Stimulated activated CD4-positive, alpha-beta T cell treated with anti-CD3 and anti-CD28 coated beads, Interleukin-15, amount 100 ng/mL, for 1 hour (primary cell): ENCODE measurements at regions not wholly inside any gene's neighbourhood (a gene's known extent, or its start where the extent isn't known, plus 50 kb on each side); places are given as distances from the start of the nearest gene placed in this dataset.

Experiments used
- DNase-seq, 2 donors: peaks; one replicate each; pipeline ENCODE4 v3.0.0-alpha.2; 2020; ENCODE audit warnings: low read depth in 1 of 2, low spot score in 1 of 2

- no peak for DNase-seq
Observed at GRCh38 chr11:86726770-86727504, 54.5 kb upstream of the ME3 start.

GRCh38 chr11:86726118-86726753, 53.8 kb upstream of the ME3 start:
- no peak for DNase-seq

DNA sequence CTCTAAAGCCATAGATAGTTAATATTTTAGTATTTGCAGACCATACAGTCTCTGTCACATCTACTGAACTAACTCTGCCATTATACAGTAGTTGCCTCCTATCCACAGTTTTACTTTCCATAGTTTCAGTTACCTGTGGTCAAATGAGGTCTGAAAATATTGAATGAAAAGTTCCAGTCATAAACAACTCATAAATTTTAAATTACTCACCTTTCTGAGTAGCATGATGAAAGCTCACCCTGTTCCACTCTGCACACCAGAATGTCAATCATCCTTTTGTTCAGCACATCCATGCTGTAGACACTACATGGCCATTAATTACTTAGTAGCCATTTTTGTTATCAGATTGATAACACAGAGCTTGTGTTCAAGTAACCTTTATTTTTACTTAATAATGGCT, 51.7 kb upstream of the ME3 start:
- no peak for DNase-seq

- DNase-seq = no peak
Observed at GRCh38 chr11:86723281-86723680, 50.9 kb upstream of the ME3 start.

DNA sequence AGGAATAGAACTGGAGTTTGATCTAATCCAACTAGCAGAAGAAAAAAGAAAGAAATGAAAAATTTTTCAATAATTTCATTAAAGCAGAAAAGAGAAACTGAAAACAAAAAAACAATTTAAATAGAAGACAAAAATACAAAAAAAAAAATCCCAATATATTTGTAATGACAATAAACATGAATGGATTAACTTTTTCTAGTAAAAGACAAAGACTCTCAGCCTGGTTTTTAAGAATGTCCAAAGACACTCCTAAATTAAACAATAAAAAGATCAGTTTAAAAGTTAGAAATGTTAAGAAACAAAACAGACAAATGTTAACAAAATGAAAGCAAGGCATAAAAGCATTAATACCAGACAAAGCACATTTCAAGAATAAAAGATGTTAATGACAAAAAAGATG, 50.3 kb upstream of the ME3 start:
- DNase-seq = no peak
